ENCODE measurements at regions not wholly inside any gene's neighbourhood (a gene's known extent, or its start where the extent isn't known, plus 50 kb on each side); places are given as distances from the start of the nearest gene placed in this dataset.
A peak's percentile ranks its signal among the peaks of the same experiment; 100 is the strongest.

DNA sequence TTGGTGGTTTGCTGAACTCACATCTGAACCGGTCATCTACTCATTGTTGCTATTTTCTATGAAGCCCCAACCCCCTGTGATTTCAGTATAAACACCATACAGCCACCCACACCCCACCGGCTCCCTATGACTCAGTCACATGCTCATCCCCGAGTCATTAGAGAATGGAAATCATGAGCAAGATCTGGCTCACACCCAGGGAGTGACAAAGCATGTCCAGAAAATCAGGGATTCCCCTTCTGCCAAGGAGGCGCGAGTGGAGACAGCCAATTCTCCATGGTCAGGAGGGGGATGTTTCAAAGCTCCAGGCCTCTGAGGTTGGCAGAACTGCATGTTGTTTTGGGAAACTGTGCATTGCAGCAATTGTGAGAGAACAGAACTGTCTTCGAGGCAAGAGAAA lies 657.5 kb upstream of the TBX3 start:
- POLR2A ChIA-PET = no interaction called here
- ATAC-seq = no peak
- TF ChIP-seq, protein P1, sequence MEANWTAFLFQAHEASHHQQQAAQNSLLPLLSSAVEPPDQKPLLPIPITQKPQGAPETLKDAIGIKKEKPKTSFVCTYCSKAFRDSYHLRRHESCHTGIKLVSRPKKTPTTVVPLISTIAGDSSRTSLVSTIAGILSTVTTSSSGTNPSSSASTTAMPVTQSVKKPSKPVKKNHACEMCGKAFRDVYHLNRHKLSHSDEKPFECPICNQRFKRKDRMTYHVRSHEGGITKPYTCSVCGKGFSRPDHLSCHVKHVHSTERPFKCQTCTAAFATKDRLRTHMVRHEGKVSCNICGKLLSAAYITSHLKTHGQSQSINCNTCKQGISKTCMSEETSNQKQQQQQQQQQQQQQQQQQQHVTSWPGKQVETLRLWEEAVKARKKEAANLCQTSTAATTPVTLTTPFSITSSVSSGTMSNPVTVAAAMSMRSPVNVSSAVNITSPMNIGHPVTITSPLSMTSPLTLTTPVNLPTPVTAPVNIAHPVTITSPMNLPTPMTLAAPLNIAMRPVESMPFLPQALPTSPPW (CRISPR knock-in tag; IDR thresholded peaks at IDR 0.05) = peak; percentile 35; the same call in 1 of the 2 replicates
- TF ChIP-seq, protein P2, sequence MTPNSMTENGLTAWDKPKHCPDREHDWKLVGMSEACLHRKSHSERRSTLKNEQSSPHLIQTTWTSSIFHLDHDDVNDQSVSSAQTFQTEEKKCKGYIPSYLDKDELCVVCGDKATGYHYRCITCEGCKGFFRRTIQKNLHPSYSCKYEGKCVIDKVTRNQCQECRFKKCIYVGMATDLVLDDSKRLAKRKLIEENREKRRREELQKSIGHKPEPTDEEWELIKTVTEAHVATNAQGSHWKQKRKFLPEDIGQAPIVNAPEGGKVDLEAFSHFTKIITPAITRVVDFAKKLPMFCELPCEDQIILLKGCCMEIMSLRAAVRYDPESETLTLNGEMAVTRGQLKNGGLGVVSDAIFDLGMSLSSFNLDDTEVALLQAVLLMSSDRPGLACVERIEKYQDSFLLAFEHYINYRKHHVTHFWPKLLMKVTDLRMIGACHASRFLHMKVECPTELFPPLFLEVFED (CRISPR knock-in tag; conservative IDR thresholded peaks at IDR 0.05) = no peak
- TF ChIP-seq EGR1 (conservative IDR thresholded peaks at IDR 0.05) = 0 out of 2 replicates have a peak, but pooled peaks have one; percentile 8
- no peak for TF ChIP-seq KDM5B (IDR thresholded peaks at IDR 0.05; ENCODE audit: insufficient replicate concordance, low read depth, low read length)
- TF ChIP-seq JUND (IDR thresholded peaks at IDR 0.05; ENCODE audit: borderline replicate concordance, low read depth, low read length) = peak; percentile 45; the same call in 1 of the 2 replicates
- peak; percentile 49; the same call in 1 of the 3 replicates for TF ChIP-seq JUND (tag; IDR thresholded peaks at IDR 0.05; ENCODE audit: borderline replicate concordance, low read depth, low read length)
- peak; percentile 90 for TF ChIP-seq FOSL1 (tag; conservative IDR thresholded peaks at IDR 0.05)
- TF ChIP-seq, protein P3, sequence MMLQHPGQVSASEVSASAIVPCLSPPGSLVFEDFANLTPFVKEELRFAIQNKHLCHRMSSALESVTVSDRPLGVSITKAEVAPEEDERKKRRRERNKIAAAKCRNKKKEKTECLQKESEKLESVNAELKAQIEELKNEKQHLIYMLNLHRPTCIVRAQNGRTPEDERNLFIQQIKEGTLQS (IDR thresholded peaks at IDR 0.05) = peak; percentile 39; the same call in 1 of the 2 replicates
- TF ChIP-seq, protein P3 (CRISPR knock-in tag; conservative IDR thresholded peaks at IDR 0.05) = no peak
- TF ChIP-seq JUN (IDR thresholded peaks at IDR 0.05; ENCODE audit: borderline replicate concordance, low read depth, low read length) = peak; percentile 32; the same call in 1 of the 2 replicates
- TF ChIP-seq JUN (CRISPR knock-in tag; IDR thresholded peaks at IDR 0.05; ENCODE audit: borderline replicate concordance) = no peak
- Histone ChIP-seq H4K20me1 (replicated peaks; ENCODE audit: control insufficient read depth, insufficient read depth, low read length) (no peaks in the 10 kb centered on the region), H3K4me1 (replicated peaks in 1 of 2; ENCODE audit: control insufficient read depth in 2 of 2, insufficient read depth in 2 of 2, low read length in 2 of 2) (no peaks in the 10 kb centered on the region), H3K9me1 (ENCODE audit: control insufficient read depth, insufficient read depth, low read length) (no peaks in the 10 kb centered on the region), H2AFZ (ENCODE audit: low read depth, low read length) (no peak overlapping the region), H3K4me3 (no peak overlapping the region), H3K79me2 (ENCODE audit: control insufficient read depth, insufficient read depth, low read length) (no peaks in the 10 kb centered on the region), H3K4me2 (ENCODE audit: insufficient read depth, low read length) (no peak overlapping the region), H3K27ac (ENCODE audit: extremely low read depth, low read depth, low read length) (no peak overlapping the region), H3K27me3 (ENCODE audit: control insufficient read depth in 2 of 2, insufficient read depth in 2 of 2, low read length in 2 of 2) (peaks cover 0 to 4% of the 10 kb centered on the region in 2 experiments; a peak in 1 of 5 replicates), H3K9ac (ENCODE audit: insufficient read depth in 1 of 2, low read depth in 2 of 2, low read length in 2 of 2) (no peak overlapping the region), H3K36me3 (ENCODE audit: control insufficient read depth, insufficient read depth, low read length) (no peaks in the 10 kb centered on the region), H3K9me3 (replicated peaks; ENCODE audit: control insufficient read depth, insufficient read depth, low read depth, low read length) (no peaks in the 10 kb centered on the region)
- WGBS (ENCODE audit: insufficient coverage, low coverage, missing lambda C conversion rate) = 3% methylated on average over 6 of the region's 6 CpGs
- CTCF ChIA-PET (ENCODE audit: low intra/inter-chr PET ratio) = no interaction called here
- FAIRE-seq = no peak
- in situ Hi-C loops (cut with MboI) (no loop called here), intact Hi-C loops (cut with micrococcal nuclease) (no loop called here)
- no TSS peak for BruUV-seq (replicated peaks)
- DNase-seq (ENCODE audit: extremely low read depth in 1 of 4, low spot score in 3 of 4) = no peak

All from K562 (cell line).